ENCODE measurements at regions not wholly inside any gene's neighbourhood (a gene's known extent, or its start where the extent isn't known, plus 50 kb on each side); places are given as distances from the start of the nearest gene placed in this dataset.
"Not testable (repeated sequence)": the region's sequence is repeated elsewhere in the genome, so short reads cannot be mapped to it uniquely, and the experiment has no call there.

DNA sequence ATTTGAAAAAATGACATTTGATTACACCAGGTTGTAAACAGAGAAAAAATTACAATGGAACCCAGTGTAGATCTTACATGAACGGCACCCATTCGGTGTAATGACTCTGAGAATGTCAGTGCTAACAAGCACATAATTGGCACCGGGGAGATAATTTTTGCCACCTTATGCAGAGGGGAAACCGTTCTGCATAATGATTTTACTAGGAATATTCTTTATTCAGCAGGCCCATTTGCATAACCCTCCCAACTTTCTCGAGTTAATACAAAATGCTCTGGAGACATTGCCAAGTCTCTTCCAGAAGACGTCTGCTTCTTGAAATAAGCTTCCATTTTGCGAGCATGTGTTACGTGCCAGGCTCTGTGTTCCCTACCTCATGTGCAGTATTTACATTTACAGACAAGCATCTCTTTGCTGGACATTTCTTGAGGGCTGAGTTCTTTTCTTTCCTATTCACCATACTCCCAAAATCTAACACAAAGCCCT, 275.8 kb downstream of the MIAT start:
- no peak for DNase-seq

DNA sequence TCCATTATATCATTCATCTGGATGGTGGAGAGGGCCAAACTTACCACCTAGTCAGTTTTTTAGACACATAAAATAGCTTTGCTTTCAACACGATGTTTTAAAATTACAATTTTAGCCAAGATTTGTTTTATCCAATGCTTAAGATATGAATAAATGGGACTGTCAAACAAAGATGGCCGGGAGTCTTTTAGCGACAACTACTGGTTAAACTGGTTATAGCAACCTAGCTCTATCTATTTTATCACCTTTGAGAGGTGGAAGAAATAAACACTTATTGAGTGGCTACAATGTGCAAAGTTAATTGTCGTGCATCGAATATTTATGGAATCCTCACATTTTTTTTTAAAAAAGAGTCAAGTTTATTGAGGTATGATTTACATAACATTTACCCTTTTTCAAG, 279.8 kb downstream of the MIAT start:
- DNase-seq, result no peak

DNA sequence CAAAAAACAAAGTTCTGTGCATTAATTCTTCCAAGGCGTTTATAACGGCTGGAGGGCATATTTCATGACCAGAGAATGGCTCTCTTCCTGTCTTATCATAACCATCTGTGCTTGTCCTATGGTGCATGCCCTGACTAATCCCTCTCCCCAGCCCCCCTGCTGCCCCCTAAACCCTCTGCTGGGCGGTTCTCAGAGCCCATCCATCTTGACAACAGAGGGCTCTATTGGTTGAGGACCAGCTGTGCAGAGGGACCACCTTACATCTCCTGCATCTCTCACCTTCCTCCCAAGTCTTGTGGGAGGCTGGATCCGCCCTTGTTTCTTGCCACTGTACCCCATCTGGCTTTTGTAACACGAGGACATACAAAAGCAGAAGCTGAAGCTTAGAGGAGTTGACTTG, 282.1 kb downstream of the MIAT start:
- DNase-seq, result no peak

DNA sequence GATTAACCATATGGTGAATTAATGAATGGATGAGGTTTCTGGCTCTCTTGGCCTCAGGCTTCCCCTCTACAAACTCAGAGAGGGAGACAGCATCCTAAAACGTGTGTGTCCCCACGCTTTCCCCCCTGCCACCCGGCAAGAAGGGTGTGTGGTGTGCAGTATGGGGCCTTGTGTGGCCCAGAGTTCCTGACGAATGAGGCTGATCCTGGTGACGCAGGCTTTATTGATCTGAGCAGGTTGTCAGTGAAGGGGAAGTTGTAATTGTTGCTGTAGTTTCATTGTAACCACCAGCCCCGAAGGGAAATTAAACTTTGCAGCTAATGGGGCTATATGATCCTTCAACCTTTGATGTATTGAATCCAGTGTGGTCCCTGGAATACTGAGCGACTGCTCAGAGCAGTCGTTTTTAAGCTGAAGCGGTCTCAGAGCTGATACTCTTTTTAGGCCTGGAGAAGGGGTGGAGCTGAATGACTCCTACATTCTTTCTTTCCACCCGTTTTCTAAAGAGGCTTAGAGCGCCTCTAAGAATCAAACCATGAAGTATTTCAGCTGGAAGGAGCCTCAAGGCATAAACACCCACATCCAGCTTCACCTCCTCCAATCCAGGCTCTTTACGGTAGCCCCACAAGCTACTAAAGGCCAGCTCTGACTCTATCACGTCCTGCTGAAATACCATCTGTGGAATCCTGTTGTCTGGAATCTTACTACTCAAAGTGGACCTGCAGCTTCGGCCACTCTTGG, 284.7 kb downstream of the MIAT start:
- DNase-seq, result no peak

DNA sequence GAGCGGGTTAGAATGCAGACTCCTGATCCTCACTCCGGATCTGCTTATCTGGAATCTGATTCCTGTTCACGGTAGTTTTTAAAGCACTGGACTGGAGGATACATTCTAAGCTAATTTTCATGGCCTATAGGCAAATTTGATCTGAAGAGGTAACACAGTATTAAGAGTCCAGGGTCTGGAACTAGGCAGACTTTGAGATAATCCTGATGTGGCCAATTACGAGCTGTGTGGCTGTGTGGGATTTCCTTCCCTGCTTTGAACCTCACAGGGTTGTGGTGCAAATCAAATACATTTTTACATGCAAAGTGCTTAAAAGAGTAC, 285.2 kb downstream of the MIAT start:
- DNase-seq, result no peak

DNA sequence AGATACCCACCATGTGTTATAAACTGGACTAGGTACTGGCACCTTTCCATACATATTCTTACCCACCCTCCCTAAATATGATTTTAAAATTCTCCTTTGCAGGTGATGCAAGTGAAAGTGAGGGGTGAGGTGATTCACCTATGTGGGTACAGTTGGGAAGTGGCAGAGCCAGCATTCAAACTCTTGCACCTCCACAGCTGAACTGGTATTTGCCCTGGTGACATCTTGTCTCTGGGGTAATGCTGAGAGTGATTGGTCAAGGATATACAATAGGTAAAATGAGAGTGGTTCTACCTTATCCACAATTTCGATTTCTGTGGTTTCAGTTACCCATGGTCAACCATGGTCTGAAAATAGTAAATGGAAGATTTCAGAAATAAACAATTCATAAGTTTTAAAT, 288.2 kb downstream of the MIAT start:
- no peak for DNase-seq

DNA sequence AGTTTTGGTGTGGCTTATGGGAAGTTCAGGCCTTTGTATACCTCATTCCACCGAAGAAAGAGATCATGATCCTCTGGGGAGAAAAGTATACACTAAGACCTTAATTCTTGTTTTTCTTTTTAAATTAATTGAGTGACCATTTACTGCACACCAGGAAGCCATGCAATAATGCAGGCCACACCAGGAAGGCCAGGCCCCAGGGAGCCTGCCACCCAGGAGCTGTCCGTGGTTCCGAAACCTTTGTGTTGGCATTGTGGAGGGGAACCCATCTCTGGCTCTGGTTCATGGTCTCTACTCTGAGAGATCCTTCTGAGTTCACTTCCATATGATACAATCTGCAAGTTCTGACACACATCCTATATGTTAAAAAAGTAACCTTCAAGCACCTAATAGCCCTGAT, 291.8 kb downstream of the MIAT start:
- no peak for DNase-seq

DNA sequence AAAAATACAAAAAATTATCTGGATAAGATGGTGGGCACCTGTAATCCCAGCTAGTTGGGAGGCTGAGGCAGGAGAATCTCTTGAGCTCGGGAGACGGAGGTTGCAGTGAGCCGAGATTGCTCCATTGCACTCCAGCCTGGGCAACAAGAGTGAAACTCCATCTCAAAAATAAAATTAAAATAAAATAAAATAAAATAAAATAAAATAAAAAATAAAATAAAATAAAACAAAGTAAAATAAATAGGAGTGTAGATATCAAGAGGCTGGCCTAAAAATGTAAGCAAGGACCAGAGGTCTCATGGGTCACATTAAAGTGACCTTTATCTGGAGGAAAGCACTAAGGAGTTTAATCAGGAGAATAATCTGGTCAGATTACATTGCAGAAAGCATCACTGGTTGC, 293.8 kb downstream of the MIAT start:
- DNase-seq, result not testable (repeated sequence)

DNA sequence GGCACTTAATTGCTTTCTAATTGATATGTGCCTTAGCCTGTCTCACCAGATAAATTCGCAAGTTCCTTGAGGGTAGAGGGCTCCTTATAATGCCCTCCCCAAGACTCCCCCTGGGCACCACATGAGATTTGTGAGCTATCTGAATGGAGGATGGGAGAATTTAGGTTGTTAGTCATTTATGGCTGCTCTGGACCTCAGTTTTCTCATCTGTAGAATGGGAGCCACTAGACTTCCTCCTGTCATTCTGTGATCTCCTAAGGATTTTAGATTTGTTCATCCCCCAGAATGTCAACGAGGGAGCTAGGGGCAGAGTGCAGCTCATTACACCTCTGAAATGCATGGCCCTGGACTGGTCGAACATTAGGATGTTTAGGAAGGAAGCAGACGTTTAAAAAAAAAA, 294.6 kb downstream of the MIAT start:
- no peak for DNase-seq

DNA sequence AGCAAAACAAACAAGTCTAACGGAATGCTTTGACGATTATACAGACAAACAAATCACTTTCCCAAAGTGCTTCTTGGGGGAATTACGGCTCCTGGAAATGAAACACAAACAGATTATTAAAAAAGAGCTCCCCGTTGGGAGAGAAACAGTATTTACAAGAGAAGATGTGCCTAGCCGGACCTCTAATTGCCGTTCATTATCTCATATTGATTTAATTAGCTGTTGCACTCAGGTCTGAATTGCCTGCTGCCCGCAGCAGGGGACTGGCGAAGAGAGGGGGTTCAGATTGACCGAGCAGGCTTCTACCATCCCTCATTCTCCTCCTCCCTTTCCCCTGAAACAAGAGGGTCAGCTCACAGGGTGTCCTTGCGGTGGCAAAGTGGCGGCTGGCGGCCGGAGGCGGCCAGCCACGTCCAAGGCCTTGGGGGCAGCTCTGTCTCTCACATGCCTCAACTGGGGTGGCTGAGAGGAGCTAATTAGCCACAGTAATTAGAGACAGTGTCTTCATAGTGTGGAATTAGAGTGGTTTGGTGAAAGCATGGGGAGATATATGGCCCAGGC, 295.1 kb downstream of the MIAT start:
- no peak for DNase-seq

DNA sequence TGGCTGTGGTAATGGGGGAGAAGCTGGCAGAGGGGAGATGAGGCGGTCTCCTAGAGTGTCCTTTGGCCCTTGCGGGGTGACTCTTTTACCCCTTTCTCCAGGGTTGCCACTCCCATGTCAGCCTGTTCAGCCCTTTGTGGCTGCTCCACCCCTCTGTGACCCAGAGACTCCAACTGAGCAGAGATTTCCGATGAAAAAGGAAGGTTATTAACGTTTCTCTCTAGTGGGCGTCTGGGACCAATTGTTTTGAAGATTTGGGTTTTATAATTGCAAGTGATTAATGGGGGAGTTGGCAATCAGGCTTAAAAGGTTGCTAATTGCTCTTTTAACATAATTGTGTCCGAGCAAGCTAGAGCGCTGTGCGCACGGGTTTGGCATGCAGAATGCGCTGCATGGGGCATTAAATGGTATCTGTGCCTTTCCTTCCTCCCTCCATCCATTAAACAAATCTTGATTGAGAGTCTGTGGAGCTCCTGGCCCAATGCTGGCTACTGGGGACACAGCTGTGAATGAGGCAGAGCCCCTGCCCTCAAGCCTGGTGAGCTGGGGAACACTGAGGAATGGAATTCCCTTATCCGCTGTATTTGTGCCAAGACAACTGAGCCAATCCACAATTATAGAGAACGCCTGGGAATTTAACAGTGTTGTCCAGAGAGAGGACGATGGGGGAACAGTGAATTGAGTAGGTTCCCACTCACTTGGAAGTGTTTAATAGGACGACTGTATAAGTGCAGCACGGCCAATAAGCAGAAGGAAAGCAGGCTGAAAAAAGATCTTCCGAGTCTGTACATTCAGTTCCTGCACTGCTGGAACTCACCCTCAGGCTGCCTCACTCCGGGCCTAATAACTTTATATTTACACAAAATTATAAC, 295.9 kb downstream of the MIAT start:
- no peak for DNase-seq

DNA sequence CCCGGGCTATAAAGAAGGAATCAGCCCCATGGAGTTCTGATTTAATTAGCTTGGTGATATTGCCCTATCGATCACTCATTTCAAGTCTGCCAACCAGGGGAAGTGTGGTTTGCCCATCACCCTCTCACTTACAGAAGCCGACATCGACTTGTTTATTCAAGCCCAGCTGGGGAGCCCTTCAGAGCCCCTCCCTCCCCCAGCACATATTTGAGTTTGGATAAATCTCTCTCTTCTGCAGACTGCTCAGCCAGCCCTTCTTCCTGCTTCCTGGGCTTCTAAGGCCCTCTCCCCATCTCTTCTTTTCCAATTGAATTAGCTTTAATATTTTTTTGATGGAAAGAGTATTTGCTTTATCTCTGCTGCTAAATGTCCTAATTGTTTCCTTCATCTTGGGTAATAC, 299.0 kb downstream of the MIAT start:
- DNase-seq, result no peak

DNA sequence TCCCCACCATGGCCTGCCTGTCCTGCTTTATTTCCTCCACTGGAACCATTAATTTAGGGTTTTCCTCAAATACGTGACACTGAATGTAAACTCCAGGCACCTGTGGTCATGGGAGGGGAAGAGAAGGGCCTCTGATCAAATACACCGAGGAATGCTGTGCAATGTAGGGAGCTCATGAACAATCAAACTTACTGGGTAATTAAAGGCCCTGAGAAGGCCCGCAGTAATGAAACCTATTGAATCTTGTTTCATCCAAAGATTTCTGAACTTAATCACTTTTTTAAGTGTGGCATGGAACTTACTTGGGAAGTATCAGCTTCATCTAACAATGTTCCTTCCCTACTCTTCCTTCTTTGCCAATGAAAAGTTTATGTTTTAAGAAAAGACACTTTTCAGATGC, 299.8 kb downstream of the MIAT start:
- no peak for DNase-seq

DNA sequence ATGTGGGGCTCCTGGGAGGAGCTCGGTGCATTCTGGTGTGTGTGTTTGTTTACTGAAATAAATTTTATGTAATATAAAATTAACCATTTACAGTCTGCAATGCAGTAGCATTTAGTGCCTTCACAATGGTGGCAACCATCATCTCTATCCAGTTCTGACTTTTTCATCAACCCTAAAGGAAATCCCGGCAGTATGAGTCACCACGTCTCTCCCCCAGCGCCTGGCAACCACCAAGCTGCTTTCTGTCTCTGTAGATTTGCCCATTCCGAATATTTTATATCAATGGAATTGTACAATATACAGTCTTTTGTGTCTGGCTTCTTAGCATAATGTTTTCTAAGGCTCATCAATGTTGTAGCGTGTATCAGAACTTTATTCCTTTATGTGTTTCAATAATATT, 300.5 kb downstream of the MIAT start:
- DNase-seq, result no peak

DNA sequence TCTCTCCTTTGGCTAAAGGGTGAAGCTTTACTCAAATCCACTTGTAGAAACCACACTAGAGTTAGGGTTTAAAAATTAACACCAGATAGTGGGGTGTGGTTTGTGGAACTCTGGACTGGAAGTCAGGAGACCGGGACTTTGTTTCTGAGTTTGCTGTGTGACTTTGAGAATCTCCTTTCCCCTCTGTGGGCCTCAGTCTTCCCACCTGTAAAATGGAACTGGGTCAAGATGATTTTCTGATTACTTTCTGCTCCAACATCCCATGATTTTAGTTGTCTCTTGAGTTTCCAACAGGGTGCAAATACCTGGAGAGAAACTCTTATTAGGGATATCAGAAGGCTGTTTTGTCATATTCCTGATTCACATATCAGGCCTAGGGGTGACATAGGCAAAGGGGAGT, 301.0 kb downstream of the MIAT start:
- DNase-seq, result no peak

DNA sequence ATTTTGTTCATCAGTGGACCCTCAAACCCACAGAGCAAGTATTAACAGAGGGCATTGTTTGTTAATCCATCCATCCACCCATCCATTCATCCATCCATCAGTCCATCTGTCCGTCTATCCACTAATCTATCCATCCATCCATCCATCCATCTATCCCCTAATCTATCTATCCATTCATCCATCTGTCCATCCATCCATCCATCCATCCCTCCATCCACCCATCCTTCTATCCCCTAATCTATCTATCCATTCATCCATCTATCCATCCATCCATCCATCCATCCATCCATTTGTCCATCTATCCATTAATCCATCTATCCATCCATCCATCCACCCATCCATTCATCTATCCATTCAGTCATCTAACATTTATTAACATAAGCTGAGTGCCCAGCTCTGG, 307.3 kb downstream of the MIAT start:
- no peak for DNase-seq

DNA sequence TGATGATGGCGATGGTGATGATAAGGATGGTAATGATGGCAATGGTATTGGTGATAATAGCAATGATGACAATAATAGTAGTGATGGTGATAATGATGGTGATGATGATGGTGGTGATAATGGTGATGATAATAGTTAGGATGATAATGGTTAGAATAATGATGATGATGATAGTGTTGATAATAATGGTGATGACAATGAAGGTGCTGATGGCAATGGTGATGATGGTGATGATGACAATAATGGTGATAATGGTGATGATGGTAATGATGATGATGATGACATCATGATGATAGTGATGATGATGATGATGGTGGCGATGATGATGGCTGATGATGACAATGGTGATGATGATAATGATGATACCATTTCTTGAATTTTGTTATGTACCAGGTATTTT, 309.9 kb downstream of the MIAT start:
- DNase-seq, result no peak

DNA sequence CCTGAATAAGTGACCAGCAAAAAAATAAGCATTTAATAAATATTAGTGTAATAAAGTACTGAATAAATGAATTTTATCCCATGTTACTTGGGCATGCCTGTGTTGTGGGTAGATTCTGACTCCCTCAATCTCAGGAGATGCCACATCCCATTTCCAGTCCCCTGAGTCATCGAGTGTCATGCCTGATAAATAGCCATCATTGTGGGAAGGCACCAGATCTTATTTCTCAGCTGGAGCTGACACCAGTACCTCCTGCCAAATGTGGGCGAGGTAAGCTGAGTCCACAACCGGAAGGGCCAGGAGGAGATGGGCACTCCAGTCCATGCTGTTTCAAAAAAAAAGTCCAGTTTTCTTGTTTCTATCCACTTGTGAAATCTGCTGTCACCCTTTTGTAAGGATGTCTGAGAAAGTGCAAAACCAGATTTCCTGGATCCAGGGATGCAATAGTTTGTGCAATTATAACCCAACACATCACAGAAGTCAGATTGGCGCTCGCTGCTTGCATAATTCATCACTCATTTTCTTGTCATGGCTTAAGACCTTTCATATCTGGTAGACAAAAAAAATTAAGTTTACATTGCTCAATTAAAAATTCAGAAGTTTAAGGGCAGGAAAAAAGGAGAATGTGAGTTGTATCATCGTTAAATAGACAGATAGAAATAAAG, 311.6 kb downstream of the MIAT start:
- DNase-seq, result no peak

DNA sequence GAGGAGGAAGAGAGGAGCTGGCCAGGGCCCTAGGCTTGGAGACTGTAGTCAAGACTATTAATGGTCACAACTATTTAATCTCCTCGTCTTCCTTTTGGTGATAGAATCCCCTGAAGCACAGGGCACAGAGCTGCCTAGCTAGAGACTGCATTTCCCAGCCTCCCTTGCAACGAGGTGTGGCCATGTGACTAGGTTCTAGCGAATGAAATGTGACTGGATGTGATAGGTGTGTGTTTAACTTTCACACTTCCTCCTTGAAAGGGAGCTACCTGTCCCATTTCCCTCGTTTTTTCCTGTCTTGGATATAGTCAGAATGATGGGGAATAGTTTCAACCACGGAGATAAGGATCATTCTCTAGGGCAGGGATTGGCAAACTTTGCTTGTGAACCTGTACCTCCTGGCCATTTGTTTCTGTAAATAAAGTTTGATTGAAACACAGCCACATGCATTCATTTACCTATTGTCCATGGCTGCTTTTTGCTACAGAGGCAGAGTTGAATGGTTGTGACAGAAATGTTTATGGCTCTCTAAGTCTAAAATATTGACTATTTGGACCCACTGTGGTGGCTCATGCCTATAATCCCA, 313.5 kb downstream of the MIAT start:
- no peak for DNase-seq

DNA sequence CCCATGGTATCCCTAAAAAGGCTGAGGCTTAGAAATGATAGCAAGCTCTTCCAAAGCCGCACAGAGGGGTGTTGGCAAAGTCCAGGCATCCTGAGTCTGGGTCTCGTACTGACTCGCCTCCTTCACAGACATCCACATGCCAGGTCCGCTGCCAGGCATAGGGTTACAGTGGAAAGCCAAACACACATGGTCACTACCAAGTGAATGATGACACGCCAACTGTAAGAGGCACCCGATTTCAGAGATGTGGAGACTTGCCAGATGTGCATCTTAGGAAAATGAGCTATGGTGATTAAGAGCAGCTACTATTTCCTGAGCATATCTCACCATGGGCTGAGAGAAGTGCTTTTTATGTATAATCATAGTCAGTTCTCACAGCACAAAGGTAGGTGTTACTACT, 314.9 kb downstream of the MIAT start:
- no peak for DNase-seq

DNA sequence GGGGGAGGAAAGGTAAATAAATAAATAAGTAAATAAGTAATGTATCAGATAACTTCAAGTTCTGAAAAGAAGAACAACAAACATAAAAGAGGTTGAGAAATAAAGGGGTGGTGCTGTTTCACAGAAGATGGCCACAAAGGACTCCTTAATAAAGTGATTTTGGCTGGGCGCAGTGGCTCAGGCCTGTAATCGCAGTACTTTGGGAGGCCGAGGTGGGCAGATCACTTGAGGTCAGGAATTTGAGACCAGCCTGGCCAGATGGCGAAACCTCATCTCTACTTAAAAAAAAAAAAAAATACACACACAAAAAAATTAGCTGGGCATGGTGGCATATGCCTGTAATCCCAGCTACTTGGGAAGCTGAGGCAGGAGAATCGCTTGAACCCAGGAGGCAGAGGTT, 315.5 kb downstream of the MIAT start:
- not testable (repeated sequence) for DNase-seq

DNA sequence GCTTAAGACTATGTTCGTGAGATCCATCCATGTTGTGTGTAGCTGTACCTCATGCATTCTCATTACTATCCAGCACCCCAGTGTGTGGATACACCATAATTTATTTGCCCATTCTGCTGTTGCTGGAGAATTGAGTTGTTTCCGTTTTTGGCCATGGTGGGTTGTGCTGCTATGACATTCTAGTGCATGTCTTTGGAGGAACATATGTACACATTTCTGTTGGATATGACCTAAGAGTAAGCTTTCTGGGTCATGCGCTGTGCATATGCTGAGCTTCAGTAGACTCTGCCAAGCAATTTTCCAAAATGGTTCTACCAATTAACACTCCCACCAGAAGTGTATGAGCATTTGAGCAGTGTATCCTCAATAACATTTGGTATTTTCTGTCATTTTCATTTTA, 316.6 kb downstream of the MIAT start:
- DNase-seq, result no peak

Data from activated effector memory CD4-positive, alpha-beta T cell treated with anti-CD3 and anti-CD28 coated beads, Interleukin-2, amount 50 U/mL, for 16 hours (primary cell).